B cell (primary cell): ENCODE measurements at regions not wholly inside any gene's neighbourhood (a gene's known extent, or its start where the extent isn't known, plus 50 kb on each side); places are given as distances from the start of the nearest gene placed in this dataset.
"Not testable (repeated sequence)": the region's sequence is repeated elsewhere in the genome, so short reads cannot be mapped to it uniquely, and the experiment has no call there.

ENCODE experiments used
- EZH2 ChIP-seq: IDR thresholded peaks from 2 replicates; pipeline ENCODE4 v1.6.1; 2012; ENCODE audit warnings: borderline replicate concordance, low read depth, mild to moderate bottlenecking, moderate library complexity, low read length; ENCODE audit not compliant: insufficient read depth, poor library complexity, severe bottlenecking
- TF ChIP-seq, protein P1 (sequence below): fragments of 200-600 bp; IDR thresholded peaks from one replicate; pipeline ENCODE4 v1.8.0; 2022; ENCODE audit warnings: antibody characterized with exemption, mild to moderate bottlenecking

DNA sequence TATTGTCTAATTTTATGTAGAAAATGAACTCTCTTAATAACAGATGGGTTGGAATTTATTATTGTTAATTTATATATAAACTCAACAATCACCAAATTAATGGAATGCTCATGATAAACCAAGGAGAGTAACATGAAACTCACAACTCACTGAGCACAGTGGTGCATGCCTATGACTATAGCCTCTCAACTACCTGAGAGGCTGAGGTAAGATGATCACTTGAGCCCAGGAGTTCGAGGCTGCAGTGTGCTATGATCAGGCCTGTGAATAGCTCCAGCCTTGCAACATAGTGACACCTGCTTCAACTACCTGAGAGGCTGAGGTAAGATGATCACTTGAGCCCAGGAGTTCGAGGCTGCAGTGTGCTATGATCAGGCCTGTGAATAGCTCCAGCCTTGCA, 848.6 kb downstream of the DIPK2A start:
- TF ChIP-seq, protein P1, sequence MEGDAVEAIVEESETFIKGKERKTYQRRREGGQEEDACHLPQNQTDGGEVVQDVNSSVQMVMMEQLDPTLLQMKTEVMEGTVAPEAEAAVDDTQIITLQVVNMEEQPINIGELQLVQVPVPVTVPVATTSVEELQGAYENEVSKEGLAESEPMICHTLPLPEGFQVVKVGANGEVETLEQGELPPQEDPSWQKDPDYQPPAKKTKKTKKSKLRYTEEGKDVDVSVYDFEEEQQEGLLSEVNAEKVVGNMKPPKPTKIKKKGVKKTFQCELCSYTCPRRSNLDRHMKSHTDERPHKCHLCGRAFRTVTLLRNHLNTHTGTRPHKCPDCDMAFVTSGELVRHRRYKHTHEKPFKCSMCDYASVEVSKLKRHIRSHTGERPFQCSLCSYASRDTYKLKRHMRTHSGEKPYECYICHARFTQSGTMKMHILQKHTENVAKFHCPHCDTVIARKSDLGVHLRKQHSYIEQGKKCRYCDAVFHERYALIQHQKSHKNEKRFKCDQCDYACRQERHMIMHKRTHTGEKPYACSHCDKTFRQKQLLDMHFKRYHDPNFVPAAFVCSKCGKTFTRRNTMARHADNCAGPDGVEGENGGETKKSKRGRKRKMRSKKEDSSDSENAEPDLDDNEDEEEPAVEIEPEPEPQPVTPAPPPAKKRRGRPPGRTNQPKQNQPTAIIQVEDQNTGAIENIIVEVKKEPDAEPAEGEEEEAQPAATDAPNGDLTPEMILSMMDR = not testable (repeated sequence)
- not testable (repeated sequence) for TF ChIP-seq EZH2
